GM12878 (cell line): ENCODE measurements at regions not wholly inside any gene's neighbourhood (a gene's known extent, or its start where the extent isn't known, plus 50 kb on each side); places are given as distances from the start of the nearest gene placed in this dataset.

Source experiments
- EP300 ChIP-seq, 2 experiments: fragments of 150-350 bp in 1 of 2; IDR thresholded peaks; 2 replicates each; pipeline ENCODE4 v1.6.1; 2011 to 2012; ENCODE audit warnings: low read depth in 2 of 2, low read length in 2 of 2, borderline replicate concordance in 1 of 2, improper control_type of control experiment in 1 of 2, inconsistent platforms in 1 of 2; ENCODE audit not compliant: control insufficient read depth in 1 of 2
- EZH2 ChIP-seq: IDR thresholded peaks from 2 replicates; pipeline ENCODE4 v1.6.1; 2012; ENCODE audit warnings: low read depth, mild to moderate bottlenecking, control low read depth, inconsistent platforms, low read length, borderline replicate concordance; ENCODE audit not compliant: control insufficient read depth
- GABPA ChIP-seq: IDR thresholded peaks from 2 replicates; pipeline ENCODE4 v1.6.1; 2014; ENCODE audit warnings: antibody characterized with exemption, low read depth, mild to moderate bottlenecking, inconsistent platforms
- JUNB ChIP-seq: IDR thresholded peaks from 2 replicates; pipeline ENCODE4 v1.6.1; 2016; ENCODE audit warnings: antibody characterized with exemption, mild to moderate bottlenecking
- NR2F1 ChIP-seq: fragments of 450-650 bp; conservative IDR thresholded peaks from 2 replicates; pipeline ENCODE4 v1.6.1; 2017; ENCODE audit warnings: mild to moderate bottlenecking
- POLR2AphosphoS5 ChIP-seq: IDR thresholded peaks from 2 replicates; pipeline ENCODE4 v1.6.1; 2011; ENCODE audit warnings: mild to moderate bottlenecking, low read length, inconsistent platforms
- RCOR1 ChIP-seq: conservative IDR thresholded peaks from 2 replicates; pipeline ENCODE4 v1.6.1; 2012; ENCODE audit warnings: low read depth, low read length, improper control_type of control experiment
- STAT1 ChIP-seq: fragments of 450-650 bp; conservative IDR thresholded peaks from 2 replicates; pipeline ENCODE4 v1.6.1; 2014; ENCODE audit warnings: antibody characterized with exemption, mild to moderate bottlenecking
- TF ChIP-seq, protein P1 (sequence below): IDR thresholded peaks from 2 replicates; pipeline ENCODE4 v1.6.1; 2012; ENCODE audit warnings: low read depth, low read length, improper control_type of control experiment
- TF ChIP-seq, protein P2 (sequence below), 3 experiments: IDR thresholded peaks in 2 of 3; conservative IDR thresholded peaks in 1 of 3; 2 replicates each; pipeline ENCODE4 v1.5.1; 2011; ENCODE audit warnings: low read depth in 3 of 3, low read length in 3 of 3, mild to moderate bottlenecking in 3 of 3, control low read depth in 2 of 3, moderate library complexity in 2 of 3, inconsistent platforms in 1 of 3, mixed read lengths in 1 of 3; ENCODE audit not compliant: control insufficient read depth in 2 of 3, insufficient read depth in 1 of 3; ENCODE audit errors: extremely low read depth in 1 of 3
- TF ChIP-seq, protein P3 (sequence below): IDR thresholded peaks from 2 replicates; pipeline ENCODE4 v1.6.1; 2011; ENCODE audit warnings: low read depth, low read length, improper control_type of control experiment, borderline replicate concordance

DNA sequence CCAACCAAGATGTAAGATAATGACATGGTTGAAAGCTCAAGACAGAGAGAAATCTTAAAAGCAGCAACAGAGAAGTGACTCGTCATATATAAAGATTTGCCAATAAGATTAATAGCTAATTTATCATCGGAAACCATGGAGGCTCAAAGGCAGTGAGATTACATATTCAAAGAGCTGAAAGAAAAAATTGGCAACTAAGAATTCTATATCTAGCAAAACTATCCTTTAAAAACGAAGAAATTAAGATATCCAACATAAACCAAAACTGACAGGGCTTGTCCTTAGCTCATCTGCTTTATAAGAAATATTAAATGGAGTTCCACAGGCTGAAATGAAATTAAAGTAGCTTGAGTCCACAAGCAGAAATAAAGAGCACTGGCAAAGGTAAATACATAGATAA, 236.6 kb downstream of the ANAPC1 start:
- TF ChIP-seq EZH2 (no peak), JUNB (no peak), NR2F1 (no peak), GABPA (no peak), EP300 (IDR thresholded peaks at IDR 0.05; ENCODE audit: borderline replicate concordance in 1 of 2, control insufficient read depth in 1 of 2, low read depth in 2 of 2, low read length in 2 of 2) (no peak), STAT1 (no peak), RCOR1 (no peak), POLR2AphosphoS5 (no peak)
- TF ChIP-seq, protein P1, sequence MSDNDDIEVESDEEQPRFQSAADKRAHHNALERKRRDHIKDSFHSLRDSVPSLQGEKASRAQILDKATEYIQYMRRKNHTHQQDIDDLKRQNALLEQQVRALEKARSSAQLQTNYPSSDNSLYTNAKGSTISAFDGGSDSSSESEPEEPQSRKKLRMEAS, result no peak
- TF ChIP-seq, protein P2, sequence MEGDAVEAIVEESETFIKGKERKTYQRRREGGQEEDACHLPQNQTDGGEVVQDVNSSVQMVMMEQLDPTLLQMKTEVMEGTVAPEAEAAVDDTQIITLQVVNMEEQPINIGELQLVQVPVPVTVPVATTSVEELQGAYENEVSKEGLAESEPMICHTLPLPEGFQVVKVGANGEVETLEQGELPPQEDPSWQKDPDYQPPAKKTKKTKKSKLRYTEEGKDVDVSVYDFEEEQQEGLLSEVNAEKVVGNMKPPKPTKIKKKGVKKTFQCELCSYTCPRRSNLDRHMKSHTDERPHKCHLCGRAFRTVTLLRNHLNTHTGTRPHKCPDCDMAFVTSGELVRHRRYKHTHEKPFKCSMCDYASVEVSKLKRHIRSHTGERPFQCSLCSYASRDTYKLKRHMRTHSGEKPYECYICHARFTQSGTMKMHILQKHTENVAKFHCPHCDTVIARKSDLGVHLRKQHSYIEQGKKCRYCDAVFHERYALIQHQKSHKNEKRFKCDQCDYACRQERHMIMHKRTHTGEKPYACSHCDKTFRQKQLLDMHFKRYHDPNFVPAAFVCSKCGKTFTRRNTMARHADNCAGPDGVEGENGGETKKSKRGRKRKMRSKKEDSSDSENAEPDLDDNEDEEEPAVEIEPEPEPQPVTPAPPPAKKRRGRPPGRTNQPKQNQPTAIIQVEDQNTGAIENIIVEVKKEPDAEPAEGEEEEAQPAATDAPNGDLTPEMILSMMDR (IDR thresholded peaks at IDR 0.05 in 2 of 3, conservative IDR thresholded peaks at IDR 0.05 in 1 of 3; ENCODE audit: control insufficient read depth in 2 of 3, extremely low read depth in 1 of 3, insufficient read depth in 1 of 3, low read depth in 3 of 3, low read length in 3 of 3), result no peak
- TF ChIP-seq, protein P3, sequence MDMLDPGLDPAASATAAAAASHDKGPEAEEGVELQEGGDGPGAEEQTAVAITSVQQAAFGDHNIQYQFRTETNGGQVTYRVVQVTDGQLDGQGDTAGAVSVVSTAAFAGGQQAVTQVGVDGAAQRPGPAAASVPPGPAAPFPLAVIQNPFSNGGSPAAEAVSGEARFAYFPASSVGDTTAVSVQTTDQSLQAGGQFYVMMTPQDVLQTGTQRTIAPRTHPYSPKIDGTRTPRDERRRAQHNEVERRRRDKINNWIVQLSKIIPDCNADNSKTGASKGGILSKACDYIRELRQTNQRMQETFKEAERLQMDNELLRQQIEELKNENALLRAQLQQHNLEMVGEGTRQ, result no peak
